ENCODE measurements at regions not wholly inside any gene's neighbourhood (a gene's known extent, or its start where the extent isn't known, plus 50 kb on each side); places are given as distances from the start of the nearest gene placed in this dataset.
"Not testable (repeated sequence)": the region's sequence is repeated elsewhere in the genome, so short reads cannot be mapped to it uniquely, and the experiment has no call there.

DNA sequence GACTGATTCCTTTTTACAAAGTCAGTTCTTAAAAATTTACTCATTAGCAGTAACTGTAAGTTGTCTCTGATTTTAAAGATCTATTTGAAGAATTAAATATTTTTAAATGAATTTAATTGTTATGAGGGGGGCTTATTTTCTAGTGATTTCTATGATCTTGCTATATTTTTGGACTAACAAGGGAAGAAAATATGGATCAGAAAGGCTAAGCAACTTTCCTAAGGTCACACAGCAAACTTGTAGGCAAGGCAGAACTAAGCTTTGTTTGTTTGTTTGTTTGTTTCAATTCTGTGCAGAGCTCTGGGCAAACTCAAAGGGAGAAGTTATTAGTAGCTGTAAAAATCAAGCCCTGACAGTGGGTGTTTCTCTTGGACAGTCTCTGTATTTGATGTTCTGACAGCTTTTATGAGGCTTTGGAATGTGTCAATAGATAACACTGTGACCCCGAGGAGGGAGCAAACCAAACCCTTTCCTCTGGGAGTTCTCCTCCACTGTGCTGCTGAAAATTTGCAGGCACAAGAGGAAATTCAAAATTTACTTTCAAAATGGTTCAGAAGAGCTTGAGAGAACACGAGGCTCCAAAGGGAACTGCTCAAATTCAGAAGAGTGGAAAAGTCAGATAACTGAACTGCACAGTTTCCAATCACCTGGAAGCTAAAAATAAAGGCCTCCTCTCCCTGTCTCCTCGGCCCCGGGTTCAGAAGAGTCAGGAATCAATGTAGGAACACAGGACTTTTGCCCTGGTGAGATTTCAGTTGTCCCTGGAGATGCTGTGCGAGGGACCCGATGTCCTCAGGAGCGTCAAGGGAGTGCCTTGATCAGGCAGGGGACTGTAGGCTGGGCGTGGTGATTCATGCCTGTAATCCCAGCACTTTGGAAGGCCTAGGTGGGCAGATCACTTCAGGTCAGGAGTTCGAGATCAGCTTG, 325.7 kb downstream of the GATA3 start:
- no peak for DNase-seq (ENCODE audit: low read depth)

DNA sequence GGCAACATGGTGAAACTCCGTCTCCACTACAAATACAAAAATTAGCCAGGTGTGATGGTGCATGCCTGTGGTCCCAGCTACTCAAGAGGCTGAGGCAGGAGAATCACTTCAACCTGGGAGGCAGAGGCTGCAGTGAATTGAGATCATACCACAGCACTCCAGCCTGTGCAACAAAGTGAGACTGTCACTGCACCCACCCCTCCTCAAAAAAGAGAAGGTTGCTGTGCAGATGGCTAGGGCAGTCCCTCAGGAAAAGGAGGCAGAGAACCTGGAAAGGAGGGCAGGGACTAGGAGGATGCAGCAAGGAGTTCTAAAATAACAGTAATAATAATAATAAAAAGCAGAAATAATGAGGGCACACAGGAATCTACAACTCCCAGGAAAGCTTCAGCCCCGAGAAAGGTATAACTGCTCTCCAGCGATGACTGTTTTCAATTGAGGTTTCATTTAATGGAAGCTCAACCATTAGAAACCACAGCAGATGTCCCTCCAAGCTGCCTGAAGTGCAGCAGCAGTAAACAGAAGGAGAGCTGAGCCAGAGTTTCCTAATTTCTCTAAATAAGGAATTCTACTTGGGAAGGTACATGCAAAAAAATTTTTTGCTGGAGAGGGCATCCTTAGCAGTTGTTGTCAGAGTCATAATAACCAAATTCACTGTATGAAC, 326.5 kb downstream of the GATA3 start:
- no peak for DNase-seq (ENCODE audit: low read depth)

GRCh38 chr10:8386781-8387180, 332.3 kb downstream of the GATA3 start:
- no peak for DNase-seq (ENCODE audit: low read depth)

DNA sequence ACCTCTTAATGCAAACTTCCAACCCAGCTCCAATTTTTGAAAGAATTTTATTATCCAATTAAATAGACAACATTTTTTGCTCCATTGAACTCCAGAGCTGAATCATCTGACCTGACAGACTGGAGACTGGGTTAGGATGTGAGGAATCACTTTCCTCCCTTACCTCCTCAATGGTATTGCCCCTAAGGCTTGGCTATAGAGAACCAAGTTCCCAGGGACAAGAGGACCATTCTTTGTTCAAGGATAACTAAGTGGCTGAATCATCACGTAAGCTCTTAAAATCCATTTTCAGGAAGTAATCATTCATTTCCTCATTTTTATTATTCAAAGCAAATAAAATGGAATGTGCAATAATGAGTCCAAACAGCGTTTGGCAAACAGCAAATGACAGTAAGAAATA, 335.1 kb downstream of the GATA3 start:
- no peak for DNase-seq (ENCODE audit: low read depth)

- DNase-seq (ENCODE audit: low read depth) = no peak
Observed at GRCh38 chr10:8392216-8392615, 337.7 kb downstream of the GATA3 start.

DNA sequence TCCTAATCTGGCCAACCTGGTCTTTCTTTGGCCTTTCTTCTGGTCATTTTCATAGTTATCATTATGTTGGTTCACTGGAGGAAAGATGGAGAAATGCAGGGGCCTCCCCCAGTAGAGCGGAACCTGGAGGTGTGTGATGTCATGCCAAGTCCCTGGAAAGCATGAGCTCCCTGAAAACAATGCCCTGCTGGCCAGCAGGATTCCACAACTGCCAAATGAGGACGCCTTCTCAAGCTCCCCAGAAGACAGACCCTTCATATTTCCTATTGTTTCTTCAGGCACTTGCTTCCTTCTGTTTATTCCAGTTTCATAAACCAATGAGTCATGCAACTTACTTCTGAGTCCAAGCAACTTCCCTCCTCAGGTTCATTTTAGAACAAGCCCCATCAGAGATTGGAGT, 339.0 kb downstream of the GATA3 start:
- DNase-seq (ENCODE audit: low read depth) = no peak

DNA sequence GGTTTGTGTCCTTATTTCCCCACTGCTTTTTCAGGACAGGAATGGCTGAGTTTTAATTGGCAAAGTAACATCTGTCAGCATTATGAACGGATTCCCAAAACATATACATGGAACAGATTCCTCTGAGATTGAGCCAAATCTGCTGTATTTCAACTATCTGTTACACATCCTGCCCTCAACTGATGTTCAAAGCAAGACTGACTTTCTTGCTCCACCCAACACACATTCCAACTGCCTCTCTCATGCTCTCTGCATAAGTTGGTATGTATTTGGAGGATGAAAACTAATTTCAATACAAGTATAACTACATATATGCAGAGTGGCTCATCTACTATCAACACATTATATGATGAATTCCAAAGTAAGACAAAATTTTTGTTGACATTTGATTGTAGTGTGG, 342.2 kb downstream of the GATA3 start:
- no peak for DNase-seq (ENCODE audit: low read depth)

DNA sequence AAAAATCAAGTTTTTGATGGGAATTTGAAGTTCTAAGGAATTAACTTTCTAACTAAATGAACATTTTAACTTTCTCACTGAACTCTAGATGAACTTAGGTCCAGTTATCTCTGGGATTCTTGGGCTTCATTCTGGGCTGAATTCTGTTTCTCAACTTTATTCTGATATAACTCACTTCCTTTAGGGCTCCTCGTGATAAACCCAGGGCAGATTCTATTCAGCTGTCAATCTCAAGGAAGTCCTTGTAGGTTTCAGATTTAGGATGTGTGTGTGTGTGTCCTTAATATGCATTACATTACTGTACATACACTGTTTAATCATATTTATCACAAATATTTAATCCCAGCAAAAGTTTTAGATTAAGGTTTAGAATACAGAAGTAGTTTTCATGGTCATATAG, 344.3 kb downstream of the GATA3 start:
- DNase-seq (ENCODE audit: low read depth) = no peak

DNA sequence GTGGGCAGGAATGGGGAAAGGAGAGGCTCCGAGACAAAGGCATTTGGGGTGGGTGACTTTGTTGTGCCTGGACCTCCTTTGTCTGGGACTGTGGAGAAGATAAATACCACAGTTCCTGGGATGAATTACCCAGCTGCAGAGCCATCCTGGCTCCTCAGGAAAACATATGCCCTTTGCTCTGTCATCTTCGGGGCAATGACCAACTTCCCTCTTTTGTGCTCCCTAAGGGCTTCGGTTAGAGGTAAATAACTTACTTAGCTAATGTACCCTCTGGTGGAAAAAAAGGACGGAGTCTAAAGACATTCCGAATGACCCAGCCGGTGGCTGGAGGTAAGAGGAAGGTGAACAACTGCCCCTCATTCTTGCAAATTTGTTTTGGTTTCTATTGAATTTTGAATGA, 345.7 kb downstream of the GATA3 start:
- no peak for DNase-seq (ENCODE audit: low read depth)

DNA sequence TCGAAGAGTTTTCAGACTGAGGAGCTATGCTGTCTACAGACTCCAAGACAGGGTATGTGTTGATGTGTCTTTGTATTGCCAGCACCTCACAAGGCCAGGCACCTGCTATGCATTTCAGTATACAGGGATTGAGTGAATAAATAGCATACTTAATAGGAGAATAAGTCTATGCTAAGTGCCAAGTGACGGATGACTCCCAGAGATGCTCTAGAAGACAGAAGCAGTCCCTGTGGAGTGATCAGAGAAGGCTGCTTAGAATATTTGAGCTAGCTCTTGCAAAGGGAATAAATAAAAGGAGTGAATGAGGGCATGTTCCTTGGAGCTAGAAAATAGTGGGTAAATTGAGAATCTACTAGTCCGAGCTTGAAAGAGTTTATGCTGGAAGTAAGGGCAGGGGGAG, 346.4 kb downstream of the GATA3 start:
- DNase-seq (ENCODE audit: low read depth) = no peak

GRCh38 chr10:8401531-8401930, 347.0 kb downstream of the GATA3 start:
- no peak for DNase-seq (ENCODE audit: low read depth)

GRCh38 chr10:8402576-8402975, 348.1 kb downstream of the GATA3 start:
- peak; percentile 3 for DNase-seq (ENCODE audit: low read depth)

DNA sequence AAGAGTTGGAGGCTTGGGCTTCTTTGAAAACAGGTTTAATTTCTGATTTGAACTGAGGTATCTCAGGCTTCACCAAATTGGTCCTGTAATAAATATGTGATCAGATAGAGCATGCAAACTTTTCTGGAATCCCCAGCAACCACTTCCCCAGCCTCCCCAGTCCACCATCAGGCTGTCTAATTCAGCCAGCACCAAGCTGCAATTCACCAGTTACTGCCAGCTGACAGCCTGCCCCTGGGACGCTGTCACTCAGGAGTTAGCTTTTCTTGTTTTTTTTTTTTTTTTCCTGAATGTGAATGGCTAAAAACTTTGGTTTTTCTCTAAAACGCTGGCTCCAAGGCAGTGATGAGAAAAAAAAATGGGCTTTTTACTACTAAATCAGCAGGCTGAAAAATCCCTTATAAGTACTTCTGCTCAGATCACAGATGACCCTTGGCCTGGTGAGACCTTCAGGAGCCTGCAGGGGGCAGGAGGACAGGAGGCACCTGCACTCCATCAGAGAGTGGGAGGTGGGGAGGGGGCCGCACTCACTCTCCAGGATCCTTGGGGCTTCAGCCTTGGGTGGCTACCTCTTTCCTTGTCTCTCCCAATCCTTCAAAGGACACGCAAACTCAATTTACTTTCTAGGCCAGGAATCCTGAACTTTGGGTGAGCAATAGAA, 349.4 kb downstream of the GATA3 start:
- DNase-seq (ENCODE audit: low read depth) = no peak

GRCh38 chr10:8404721-8405120, 350.2 kb downstream of the GATA3 start:
- peak; percentile 26 for DNase-seq (ENCODE audit: low read depth)

- no peak for DNase-seq (ENCODE audit: low read depth)
Observed at GRCh38 chr10:8405596-8405995, 351.1 kb downstream of the GATA3 start.

GRCh38 chr10:8407501-8408021, 353.1 kb downstream of the GATA3 start:
- DNase-seq (ENCODE audit: low read depth) = no peak

GRCh38 chr10:8410506-8410905, 356.0 kb downstream of the GATA3 start:
- DNase-seq (ENCODE audit: low read depth) = no peak

DNA sequence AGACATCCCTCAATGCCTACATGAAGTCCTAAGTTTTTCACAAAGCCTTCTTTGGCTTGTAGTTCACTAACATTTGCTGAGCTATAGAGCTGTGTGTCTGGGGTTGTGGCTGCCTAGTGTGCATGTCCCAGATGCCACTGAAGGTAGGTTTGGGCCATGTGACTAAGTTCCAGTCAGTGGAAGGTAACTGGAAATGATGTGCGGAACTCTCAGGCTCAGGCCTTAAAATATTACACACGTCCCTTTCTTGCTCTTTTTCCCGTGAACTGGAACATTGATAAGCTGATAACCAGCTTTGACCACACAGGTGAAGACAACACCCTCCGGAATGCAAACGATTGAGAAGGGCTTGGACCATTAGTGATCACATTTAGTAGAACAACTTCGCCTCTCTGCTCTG, 358.1 kb downstream of the GATA3 start:
- no peak for DNase-seq (ENCODE audit: low read depth)

GRCh38 chr10:8415029-8415428, 360.5 kb downstream of the GATA3 start:
- not testable (repeated sequence) for DNase-seq (ENCODE audit: low read depth)

DNA sequence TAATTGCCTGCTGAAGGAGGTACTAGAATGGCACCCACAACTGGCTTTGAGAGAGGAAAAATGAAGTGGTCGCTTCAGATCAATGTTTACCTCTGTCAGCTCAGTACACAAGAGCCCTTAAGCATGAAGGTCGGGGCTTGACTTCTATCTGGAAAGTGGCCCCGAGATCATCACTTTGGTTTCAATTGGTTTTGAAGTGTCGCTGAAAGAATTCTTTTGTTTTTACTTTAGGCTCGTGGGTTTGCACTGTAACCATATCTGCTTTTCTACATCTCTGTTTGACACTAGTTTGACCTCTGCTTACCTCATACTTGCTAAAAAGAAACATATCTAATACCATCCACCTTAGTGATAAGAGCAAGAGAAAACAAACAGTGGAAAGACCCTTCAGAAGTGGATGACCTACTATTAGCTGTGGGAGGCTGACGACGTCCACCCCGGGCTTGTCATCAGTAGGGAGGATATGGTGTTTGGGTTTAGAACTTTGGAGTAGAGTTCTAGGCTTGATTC, 361.8 kb downstream of the GATA3 start:
- DNase-seq (ENCODE audit: low read depth) = peak; percentile 34

GRCh38 chr10:8416760-8417159, 362.3 kb downstream of the GATA3 start:
- DNase-seq (ENCODE audit: low read depth) = peak; percentile 14

DNA sequence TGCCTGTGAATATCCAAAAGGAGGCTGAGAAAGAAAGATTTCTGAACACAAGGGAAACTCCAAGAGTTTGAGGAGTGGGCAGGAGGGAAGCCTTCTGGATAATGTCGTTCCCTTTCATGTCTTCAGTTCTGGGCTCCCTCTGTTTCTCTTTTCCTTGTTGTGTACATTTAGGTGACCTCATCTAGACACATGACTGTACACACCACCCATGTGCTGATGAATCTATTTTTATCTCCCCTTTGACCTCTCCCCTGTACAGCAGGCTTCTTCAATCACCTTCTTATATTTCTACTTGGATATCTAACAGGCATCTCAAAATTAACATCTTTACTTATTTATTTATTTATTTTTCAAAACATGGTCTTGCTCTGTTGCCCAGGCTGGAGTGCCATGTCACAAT, 363.1 kb downstream of the GATA3 start:
- DNase-seq (ENCODE audit: low read depth) = no peak

DNA sequence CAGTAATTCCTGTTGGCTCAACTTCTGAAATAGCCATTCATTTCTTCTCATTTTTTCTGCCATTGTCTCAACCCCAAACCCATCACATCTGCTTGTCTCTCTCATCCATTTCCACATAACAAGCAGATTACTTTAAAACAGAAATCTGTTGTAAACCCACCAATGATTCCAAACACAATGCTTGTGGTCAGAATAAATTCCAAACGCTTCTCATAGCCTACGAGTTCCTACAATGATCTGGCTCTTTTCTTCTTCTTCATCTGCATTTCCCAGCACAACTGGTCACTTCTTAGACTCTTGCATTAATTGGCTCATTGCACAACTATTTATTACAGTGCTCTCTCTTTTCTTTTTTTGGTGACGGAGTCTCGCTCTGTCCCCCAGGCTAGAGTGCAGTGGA, 364.1 kb downstream of the GATA3 start:
- no peak for DNase-seq (ENCODE audit: low read depth)

All from activated gamma-delta T cell treated with anti-CD3 and anti-CD28 coated beads, Interleukin-2, amount 50 U/mL, for 16 hours (primary cell).